ENCODE measurements at regions not wholly inside any gene's neighbourhood (a gene's known extent, or its start where the extent isn't known, plus 50 kb on each side); places are given as distances from the start of the nearest gene placed in this dataset.

GRCh38 chr3:170714122-170714521 lies 128.2 kb upstream of the SLC7A14 start:
- WGBS, 4 donors = 90 to 97% (median 93%) methylated on average over 3 of the region's 3 CpGs
- intact Hi-C loops (cut with DNase I) = no loop called here

DNA sequence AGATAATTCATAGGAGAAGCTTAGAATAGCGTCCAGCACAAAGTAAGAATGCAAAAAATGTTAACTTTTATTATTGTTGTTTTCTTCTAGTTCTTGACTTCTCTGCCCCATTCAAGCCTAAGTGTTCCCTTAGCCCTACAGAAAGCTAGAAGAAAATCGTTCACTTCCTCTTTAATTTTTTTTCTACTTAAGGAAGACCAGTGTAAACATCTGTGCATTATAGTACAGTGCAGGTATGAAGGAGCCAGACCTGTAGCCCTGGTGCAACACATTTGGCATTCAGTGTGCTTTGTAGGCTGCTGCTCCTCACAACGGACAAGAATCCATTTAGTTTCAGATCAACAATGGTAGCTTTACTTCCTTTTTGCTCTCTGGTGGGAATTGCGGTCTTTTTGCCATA lies 127.8 kb upstream of the SLC7A14 start:
- intact Hi-C loops (cut with DNase I) = no loop called here
- Histone ChIP-seq H3K4me3 (no peak overlapping the region), H3K36me3 (replicated peaks in 1 of 2) (no peaks in the 10 kb centered on the region), H3K9me3 (replicated peaks in 1 of 3) (no peaks in the 10 kb centered on the region), H3K27me3 (no peaks in the 10 kb centered on the region), H3K27ac (no peak overlapping the region), H3K4me1 (replicated peaks in 1 of 2) (peaks cover 5 to 15% of the 10 kb centered on the region in 2 donors)
- no peak for DNase-seq
- WGBS, 4 donors = 73 to 76% (median 75%) methylated on average over 4 of the region's 4 CpGs
- TF ChIP-seq, protein P1, sequence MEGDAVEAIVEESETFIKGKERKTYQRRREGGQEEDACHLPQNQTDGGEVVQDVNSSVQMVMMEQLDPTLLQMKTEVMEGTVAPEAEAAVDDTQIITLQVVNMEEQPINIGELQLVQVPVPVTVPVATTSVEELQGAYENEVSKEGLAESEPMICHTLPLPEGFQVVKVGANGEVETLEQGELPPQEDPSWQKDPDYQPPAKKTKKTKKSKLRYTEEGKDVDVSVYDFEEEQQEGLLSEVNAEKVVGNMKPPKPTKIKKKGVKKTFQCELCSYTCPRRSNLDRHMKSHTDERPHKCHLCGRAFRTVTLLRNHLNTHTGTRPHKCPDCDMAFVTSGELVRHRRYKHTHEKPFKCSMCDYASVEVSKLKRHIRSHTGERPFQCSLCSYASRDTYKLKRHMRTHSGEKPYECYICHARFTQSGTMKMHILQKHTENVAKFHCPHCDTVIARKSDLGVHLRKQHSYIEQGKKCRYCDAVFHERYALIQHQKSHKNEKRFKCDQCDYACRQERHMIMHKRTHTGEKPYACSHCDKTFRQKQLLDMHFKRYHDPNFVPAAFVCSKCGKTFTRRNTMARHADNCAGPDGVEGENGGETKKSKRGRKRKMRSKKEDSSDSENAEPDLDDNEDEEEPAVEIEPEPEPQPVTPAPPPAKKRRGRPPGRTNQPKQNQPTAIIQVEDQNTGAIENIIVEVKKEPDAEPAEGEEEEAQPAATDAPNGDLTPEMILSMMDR (IDR thresholded peaks at IDR 0.05) = no peak

More at GRCh38 chr3:170714122-170714521, 128.2 kb upstream of the SLC7A14 start:
- no peaks in the 10 kb centered on the region for H3K27me3 ChIP-seq
- H3K36me3 ChIP-seq (replicated peaks in 1 of 2) = no peaks in the 10 kb centered on the region
- TF ChIP-seq, protein P1 (IDR thresholded peaks at IDR 0.05) = no peak
- no peak for TF ChIP-seq POLR2A (IDR thresholded peaks at IDR 0.05)
- H3K4me1 ChIP-seq (replicated peaks in 1 of 2) = peaks cover 5 to 15% of the 10 kb centered on the region in 2 donors
- no peak overlapping the region for H3K27ac ChIP-seq
- no peak overlapping the region for H3K4me3 ChIP-seq
- H3K9me3 ChIP-seq (replicated peaks in 1 of 3) = no peaks in the 10 kb centered on the region
- no peak for DNase-seq

DNA sequence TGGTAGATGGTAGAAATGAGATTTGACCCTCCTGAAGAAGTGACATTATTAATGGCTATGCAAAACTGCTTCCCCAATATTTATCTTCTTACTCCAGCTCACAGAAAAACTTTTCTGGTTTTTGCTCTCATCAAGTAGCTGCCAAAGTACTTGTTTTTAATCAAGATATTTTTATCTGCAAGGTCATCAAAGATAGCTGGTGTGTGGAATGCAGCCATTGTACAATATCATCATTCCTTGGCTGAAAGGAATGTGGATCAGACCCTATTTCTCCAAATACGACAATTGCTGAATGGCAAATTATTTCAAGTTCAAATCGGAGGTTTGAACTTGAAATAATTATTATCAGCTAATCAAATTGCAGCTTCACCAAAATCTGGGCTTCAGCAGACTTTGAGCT lies 126.9 kb upstream of the SLC7A14 start:
- no peaks in the 10 kb centered on the region for H3K9me3 ChIP-seq (replicated peaks in 1 of 3)
- intact Hi-C loops (cut with DNase I) = no loop called here
- H3K36me3 ChIP-seq (replicated peaks in 1 of 2) = no peaks in the 10 kb centered on the region
- no peaks in the 10 kb centered on the region for H3K27me3 ChIP-seq
- no peak for TF ChIP-seq POLR2A (IDR thresholded peaks at IDR 0.05)
- TF ChIP-seq, protein P1 (IDR thresholded peaks at IDR 0.05) = no peak
- H3K27ac ChIP-seq = peak overlapping the region in 2 of 5 donors; percentile 11 to 19
- 26 to 39% (median 29%) methylated on average over 2 of the region's 2 CpGs for WGBS, 4 donors
- peak in 2 of 7 donors; percentile 20 to 37 for DNase-seq
- H3K4me1 ChIP-seq (replicated peaks in 1 of 2) = peaks cover 5 to 15% of the 10 kb centered on the region in 2 donors
- H3K4me3 ChIP-seq = no peak overlapping the region

GRCh38 chr3:170712336-170712735 lies 126.5 kb upstream of the SLC7A14 start:
- Histone ChIP-seq H3K27ac (peak overlapping the region in 2 of 5 donors; percentile 11 to 19), H3K36me3 (replicated peaks in 1 of 2) (no peaks in the 10 kb centered on the region), H3K27me3 (no peaks in the 10 kb centered on the region), H3K4me3 (no peak overlapping the region), H3K4me1 (replicated peaks in 1 of 2) (peaks cover 5 to 15% of the 10 kb centered on the region in 2 donors), H3K9me3 (replicated peaks in 1 of 3) (no peaks in the 10 kb centered on the region)
- WGBS, 4 donors = 28 to 63% (median 47%) methylated on average over 1 of the region's 1 CpG
- intact Hi-C loops (cut with DNase I) = no loop called here
- DNase-seq = no peak
- TF ChIP-seq POLR2A (IDR thresholded peaks at IDR 0.05) = no peak
- TF ChIP-seq, protein P1 (IDR thresholded peaks at IDR 0.05) = no peak
